Daoy (cell line): ENCODE measurements at regions not wholly inside any gene's neighbourhood (a gene's known extent, or its start where the extent isn't known, plus 50 kb on each side); places are given as distances from the start of the nearest gene placed in this dataset.

Source experiments
- DNase-seq: peaks from one replicate; pipeline ENCODE4 v3.0.0-alpha.2; 2015; ENCODE audit warnings: low read depth

- no peak for DNase-seq
Measured at GRCh38 chr7:33810356-33810755, 95.0 kb upstream of the BMPER start.

GRCh38 chr7:33813331-33813730, 92.0 kb upstream of the BMPER start:
- no peak for DNase-seq

GRCh38 chr7:33814400-33814799, 90.9 kb upstream of the BMPER start:
- no peak for DNase-seq

- no peak for DNase-seq
Measured at GRCh38 chr7:33814936-33815335, 90.4 kb upstream of the BMPER start.

- DNase-seq = no peak
Measured at GRCh38 chr7:33815336-33815735, 90.0 kb upstream of the BMPER start.

GRCh38 chr7:33816106-33816505, 89.2 kb upstream of the BMPER start:
- DNase-seq = no peak

- DNase-seq = no peak
Measured at GRCh38 chr7:33819658-33820057, 85.7 kb upstream of the BMPER start.

- DNase-seq = no peak
Measured at GRCh38 chr7:33820206-33820605, 85.1 kb upstream of the BMPER start.

- DNase-seq = no peak
Measured at GRCh38 chr7:33821970-33822369, 83.4 kb upstream of the BMPER start.

- DNase-seq = no peak
Measured at GRCh38 chr7:33823913-33824312, 81.4 kb upstream of the BMPER start.

- no peak for DNase-seq
Measured at GRCh38 chr7:33824911-33825459, 80.4 kb upstream of the BMPER start.

GRCh38 chr7:33825644-33826043, 79.7 kb upstream of the BMPER start:
- DNase-seq = no peak

- DNase-seq = no peak
Measured at GRCh38 chr7:33829536-33829935, 75.8 kb upstream of the BMPER start.

GRCh38 chr7:33831389-33832141, 73.8 kb upstream of the BMPER start:
- DNase-seq = no peak

- no peak for DNase-seq
Measured at GRCh38 chr7:33832271-33832721, 73.0 kb upstream of the BMPER start.

GRCh38 chr7:33836797-33837355, 68.5 kb upstream of the BMPER start:
- DNase-seq = no peak

- no peak for DNase-seq
Measured at GRCh38 chr7:33837356-33837851, 67.9 kb upstream of the BMPER start.

GRCh38 chr7:33841031-33841430, 64.3 kb upstream of the BMPER start:
- DNase-seq = no peak

- no peak for DNase-seq
Measured at GRCh38 chr7:33841705-33842129, 63.6 kb upstream of the BMPER start.

GRCh38 chr7:33842150-33842549, 63.2 kb upstream of the BMPER start:
- DNase-seq = no peak

GRCh38 chr7:33845991-33846509, 59.3 kb upstream of the BMPER start:
- DNase-seq = peak; percentile 44

- DNase-seq = no peak
Measured at GRCh38 chr7:33849004-33849403, 56.3 kb upstream of the BMPER start.
